ENCODE measurements at regions not wholly inside any gene's neighbourhood (a gene's known extent, or its start where the extent isn't known, plus 50 kb on each side); places are given as distances from the start of the nearest gene placed in this dataset.
A peak's percentile ranks its signal among the peaks of the same experiment; 100 is the strongest.

GRCh38 chr5:145166110-145166509 is 669.0 kb downstream of the PRELID2 start:
- no peaks in the 10 kb centered on the region for H3K36me3 ChIP-seq (ENCODE audit: control insufficient read depth, insufficient read depth, low read length)
- H3K27ac Mint-ChIP-seq (ENCODE audit: unreplicated experiment), result no peak overlapping the region
- CTCF ChIA-PET, result no interaction called here
- H3K4me1 Mint-ChIP-seq (ENCODE audit: low read depth, unreplicated experiment), result peaks cover 12% of the 10 kb centered on the region
- no peak for DNase-seq
- POLR2A ChIA-PET, result no interaction called here
- H3K9me3 ChIP-seq, result no peaks in the 10 kb centered on the region
- TF ChIP-seq CTCF (IDR thresholded peaks at IDR 0.05; ENCODE audit: insufficient read depth in 1 of 2, low read depth in 1 of 2, low read length in 1 of 2, severe bottlenecking in 1 of 2, unreplicated experiment in 1 of 2), result no peak
- H3K9me3 Mint-ChIP-seq (ENCODE audit: unreplicated experiment), result no peaks in the 10 kb centered on the region
- intact Hi-C loops (cut with micrococcal nuclease; ENCODE audit: unreplicated experiment), result no loop called here
- no peaks in the 10 kb centered on the region for H3K27me3 Mint-ChIP-seq (ENCODE audit: insufficient read depth, unreplicated experiment)
- peaks cover 21% of the 10 kb centered on the region for H3K4me1 ChIP-seq
- H3K36me3 Mint-ChIP-seq (ENCODE audit: insufficient read depth, unreplicated experiment), result peaks cover 5% of the 10 kb centered on the region
- no peak overlapping the region for H3K4me3 ChIP-seq (ENCODE audit: low read depth, low read length)
- H3K4me3 Mint-ChIP-seq (ENCODE audit: unreplicated experiment), result no peak overlapping the region
- H3K27me3 ChIP-seq (replicated peaks; ENCODE audit: control insufficient read depth, insufficient read depth, low read length), result no peaks in the 10 kb centered on the region
- BruUV-seq (replicated peaks), result no TSS peak

- DNase-seq, result no peak
- H3K4me1 ChIP-seq, result peaks cover 21% of the 10 kb centered on the region
- Mint-ChIP-seq H3K4me3 (ENCODE audit: unreplicated experiment) (no peak overlapping the region), H3K4me1 (ENCODE audit: low read depth, unreplicated experiment) (peaks cover 12% of the 10 kb centered on the region), H3K9me3 (ENCODE audit: unreplicated experiment) (no peaks in the 10 kb centered on the region), H3K27me3 (ENCODE audit: insufficient read depth, unreplicated experiment) (no peaks in the 10 kb centered on the region), H3K36me3 (ENCODE audit: insufficient read depth, unreplicated experiment) (peaks cover 5% of the 10 kb centered on the region), H3K27ac (ENCODE audit: unreplicated experiment) (no peak overlapping the region)
- H3K27me3 ChIP-seq (replicated peaks; ENCODE audit: control insufficient read depth, insufficient read depth, low read length), result no peaks in the 10 kb centered on the region
- intact Hi-C loops (cut with micrococcal nuclease; ENCODE audit: unreplicated experiment), result no loop called here
- ChIA-PET CTCF (interaction anchor here (0.6 kb wide), 1 partner anchor 969 kb away, joined by 3 read pairs; no protein-coding TSS in a partner anchor), POLR2A (no interaction called here)
- no peaks in the 10 kb centered on the region for H3K36me3 ChIP-seq (ENCODE audit: control insufficient read depth, insufficient read depth, low read length)
- H3K4me3 ChIP-seq (ENCODE audit: low read depth, low read length), result no peak overlapping the region
- BruUV-seq (replicated peaks), result no TSS peak
- no peaks in the 10 kb centered on the region for H3K9me3 ChIP-seq
- TF ChIP-seq CTCF (IDR thresholded peaks at IDR 0.05; ENCODE audit: insufficient read depth in 1 of 2, low read depth in 1 of 2, low read length in 1 of 2, severe bottlenecking in 1 of 2, unreplicated experiment in 1 of 2), result no peak
These were observed 671.3 kb downstream of the PRELID2 start for GRCh38 chr5:145163876-145164275.

DNA sequence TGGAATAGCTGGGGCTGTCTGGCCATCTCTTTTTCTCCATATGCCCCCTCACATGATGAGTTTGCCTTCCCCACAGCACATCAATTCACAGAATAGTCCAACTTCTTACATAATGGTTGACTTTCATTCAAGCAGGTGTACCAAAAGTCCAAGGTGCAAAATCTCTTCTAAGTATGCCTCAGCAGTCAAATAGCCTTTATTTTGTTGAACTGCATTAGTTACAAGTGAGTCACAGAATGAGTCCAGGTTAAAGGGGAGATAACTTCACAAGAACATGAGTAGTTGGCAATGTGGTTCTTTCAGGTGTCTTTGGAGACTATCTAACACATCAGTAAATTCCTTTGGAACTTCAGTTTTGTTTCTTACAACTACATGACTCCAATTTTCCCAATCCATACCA is 672.5 kb downstream of the PRELID2 start:
- H3K36me3 ChIP-seq (ENCODE audit: control insufficient read depth, insufficient read depth, low read length), result no peaks in the 10 kb centered on the region
- TF ChIP-seq CTCF (IDR thresholded peaks at IDR 0.05; ENCODE audit: insufficient read depth in 1 of 2, low read depth in 1 of 2, low read length in 1 of 2, severe bottlenecking in 1 of 2, unreplicated experiment in 1 of 2), result no peak
- Mint-ChIP-seq H3K4me1 (ENCODE audit: low read depth, unreplicated experiment) (peaks cover 12% of the 10 kb centered on the region), H3K4me3 (ENCODE audit: unreplicated experiment) (no peak overlapping the region), H3K36me3 (ENCODE audit: insufficient read depth, unreplicated experiment) (peaks cover 5% of the 10 kb centered on the region), H3K27me3 (ENCODE audit: insufficient read depth, unreplicated experiment) (no peaks in the 10 kb centered on the region), H3K27ac (ENCODE audit: unreplicated experiment) (no peak overlapping the region), H3K9me3 (ENCODE audit: unreplicated experiment) (no peaks in the 10 kb centered on the region)
- no peaks in the 10 kb centered on the region for H3K27me3 ChIP-seq (replicated peaks; ENCODE audit: control insufficient read depth, insufficient read depth, low read length)
- ChIA-PET CTCF (no interaction called here), POLR2A (no interaction called here)
- peaks cover 21% of the 10 kb centered on the region for H3K4me1 ChIP-seq
- no peaks in the 10 kb centered on the region for H3K9me3 ChIP-seq
- BruUV-seq (replicated peaks), result no TSS peak
- no peak overlapping the region for H3K4me3 ChIP-seq (ENCODE audit: low read depth, low read length)
- intact Hi-C loops (cut with micrococcal nuclease; ENCODE audit: unreplicated experiment), result no loop called here
- DNase-seq, result peak in 1 of 2 experiments; percentile 4
